ENCODE measurements at regions not wholly inside any gene's neighbourhood (a gene's known extent, or its start where the extent isn't known, plus 50 kb on each side); places are given as distances from the start of the nearest gene placed in this dataset.

- DNase-seq, result no peak
These were observed 161.3 kb downstream of the DRD1 start for GRCh38 chr5:175282611-175283225.

- DNase-seq, result no peak
These were observed 162.3 kb downstream of the DRD1 start for GRCh38 chr5:175281714-175282113.

- DNase-seq, result no peak
These were observed 162.7 kb downstream of the DRD1 start for GRCh38 chr5:175281257-175281656.

GRCh38 chr5:175279506-175279905 lies 164.5 kb downstream of the DRD1 start:
- no peak for DNase-seq

- DNase-seq, result no peak
These were observed 168.2 kb downstream of the DRD1 start for GRCh38 chr5:175275748-175276147.

GRCh38 chr5:175275097-175275496 lies 168.9 kb downstream of the DRD1 start:
- DNase-seq, result no peak

- no peak for DNase-seq
These were observed 169.8 kb downstream of the DRD1 start for GRCh38 chr5:175274171-175274570.

- DNase-seq, result no peak
These were observed 179.6 kb downstream of the DRD1 start for GRCh38 chr5:175264406-175264805.

GRCh38 chr5:175263776-175264175 lies 180.2 kb downstream of the DRD1 start:
- no peak for DNase-seq

- no peak for DNase-seq
These were observed 182.5 kb downstream of the DRD1 start for GRCh38 chr5:175261526-175261925.

- DNase-seq, result no peak
These were observed 182.9 kb downstream of the DRD1 start for GRCh38 chr5:175261037-175261436.

- no peak for DNase-seq
These were observed 186.2 kb downstream of the DRD1 start for GRCh38 chr5:175257847-175258194.

- DNase-seq, result no peak
These were observed 186.7 kb downstream of the DRD1 start for GRCh38 chr5:175257128-175257846.

GRCh38 chr5:175254155-175254554 lies 189.8 kb downstream of the DRD1 start:
- DNase-seq, result no peak

GRCh38 chr5:175253597-175253996 lies 190.4 kb downstream of the DRD1 start:
- no peak for DNase-seq

GRCh38 chr5:175252234-175252805 lies 191.7 kb downstream of the DRD1 start:
- DNase-seq, result no peak

- DNase-seq, result no peak
These were observed 193.6 kb downstream of the DRD1 start for GRCh38 chr5:175250426-175250825.

GRCh38 chr5:175248416-175248905 lies 195.5 kb downstream of the DRD1 start:
- no peak for DNase-seq

GRCh38 chr5:175246889-175247520 lies 197.0 kb downstream of the DRD1 start:
- no peak for DNase-seq

- no peak for DNase-seq
These were observed 197.6 kb downstream of the DRD1 start for GRCh38 chr5:175246242-175246888.

- DNase-seq, result no peak
These were observed 200.5 kb downstream of the DRD1 start for GRCh38 chr5:175243441-175243840.

GRCh38 chr5:175242207-175242606 lies 201.8 kb downstream of the DRD1 start:
- no peak for DNase-seq

- DNase-seq, result no peak
These were observed 205.7 kb downstream of the DRD1 start for GRCh38 chr5:175238326-175238725.

All from inflammatory macrophage (primary cell).